MM.1S (cell line): ENCODE measurements at regions not wholly inside any gene's neighbourhood (a gene's known extent, or its start where the extent isn't known, plus 50 kb on each side); places are given as distances from the start of the nearest gene placed in this dataset.
"Not testable (repeated sequence)": the region's sequence is repeated elsewhere in the genome, so short reads cannot be mapped to it uniquely, and the experiment has no call there.

Experiments used
- DNase-seq: peaks from one replicate; pipeline ENCODE4 v3.0.0-alpha.2; 2015
- H2AFZ ChIP-seq: fragments of 300-600 bp; sonication (generic); 2 replicates; pipeline ENCODE4 v1.6.0; 2016; ENCODE audit warnings: antibody characterized with exemption, low read length
- H3F3A ChIP-seq: fragments of 300-600 bp; sonication (generic); 2 replicates; pipeline ENCODE4 v1.6.1; 2016; ENCODE audit warnings: mild to moderate bottlenecking, antibody characterized with exemption, low read length, moderate library complexity, mixed read lengths; ENCODE audit not compliant: insufficient read depth
- H3K27ac ChIP-seq: fragments of 300-600 bp; sonication (generic); 2 replicates; pipeline ENCODE4 v1.5.1; 2016; ENCODE audit warnings: mild to moderate bottlenecking, low read length
- H3K27me3 ChIP-seq: fragments of 300-600 bp; sonication (generic); replicated peaks from 2 replicates; pipeline ENCODE4 v1.6.0; 2016; ENCODE audit warnings: low read length; ENCODE audit not compliant: insufficient read depth
- H3K36me3 ChIP-seq: fragments of 300-600 bp; sonication (generic); replicated peaks from 2 replicates; pipeline ENCODE4 v1.6.1; 2016; ENCODE audit warnings: mild to moderate bottlenecking, low read length, mixed read lengths; ENCODE audit not compliant: insufficient read depth
- H3K4me1 ChIP-seq: fragments of 300-600 bp; sonication (generic); 2 replicates; pipeline ENCODE4 v1.6.1; 2016; ENCODE audit warnings: low read length, mixed read lengths
- H3K4me2 ChIP-seq: fragments of 300-600 bp; sonication (generic); 2 replicates; pipeline ENCODE4 v1.6.0; 2016; ENCODE audit warnings: low read depth, low read length
- H3K4me3 ChIP-seq: fragments of 300-600 bp; sonication (generic); 2 replicates; pipeline ENCODE4 v1.5.1; 2016; ENCODE audit warnings: low read length, mixed read lengths
- H3K79me2 ChIP-seq: fragments of 300-600 bp; sonication (generic); 2 replicates; pipeline ENCODE4 v1.6.1; 2016; ENCODE audit warnings: mixed run types, low read length, mixed read lengths
- H3K9ac ChIP-seq: fragments of 300-600 bp; sonication (generic); 2 replicates; pipeline ENCODE4 v1.6.1; 2016; ENCODE audit warnings: low read length, mixed read lengths
- H3K9me2 ChIP-seq: fragments of 300-600 bp; sonication (generic); replicated peaks from 2 replicates; pipeline ENCODE4 v1.6.1; 2016; ENCODE audit warnings: mild to moderate bottlenecking, low read length, mixed read lengths; ENCODE audit not compliant: insufficient read depth
- H3K9me3 ChIP-seq: fragments of 300-600 bp; sonication (generic); replicated peaks from 2 replicates; pipeline ENCODE4 v1.6.1; 2016; ENCODE audit warnings: mild to moderate bottlenecking, low read length, mixed read lengths; ENCODE audit not compliant: insufficient read depth
- H4K20me1 ChIP-seq: fragments of 300-600 bp; sonication (generic); 2 replicates; pipeline ENCODE4 v1.6.1; 2016; ENCODE audit warnings: mild to moderate bottlenecking, low read length, moderate library complexity, mixed read lengths; ENCODE audit not compliant: insufficient read depth
- EZH2 ChIP-seq: fragments of 300-600 bp; sonication (generic); optimal IDR thresholded peaks from 2 replicates; pipeline ENCODE3; 2017; ENCODE audit warnings: low read depth, mild to moderate bottlenecking, antibody characterized with exemption, low read length, mixed read lengths
- EZH2phosphoT487 ChIP-seq: fragments of 300-600 bp; sonication (generic); IDR thresholded peaks from 2 replicates; pipeline ENCODE4 v1.6.1; 2018; ENCODE audit warnings: antibody characterized with exemption, low read length
- TF ChIP-seq, protein P1 (sequence below): fragments of 300-600 bp; sonication (generic); IDR thresholded peaks from 2 replicates; pipeline ENCODE4 v1.5.1; 2016; ENCODE audit warnings: antibody characterized with exemption, low read length, mixed read lengths

DNA sequence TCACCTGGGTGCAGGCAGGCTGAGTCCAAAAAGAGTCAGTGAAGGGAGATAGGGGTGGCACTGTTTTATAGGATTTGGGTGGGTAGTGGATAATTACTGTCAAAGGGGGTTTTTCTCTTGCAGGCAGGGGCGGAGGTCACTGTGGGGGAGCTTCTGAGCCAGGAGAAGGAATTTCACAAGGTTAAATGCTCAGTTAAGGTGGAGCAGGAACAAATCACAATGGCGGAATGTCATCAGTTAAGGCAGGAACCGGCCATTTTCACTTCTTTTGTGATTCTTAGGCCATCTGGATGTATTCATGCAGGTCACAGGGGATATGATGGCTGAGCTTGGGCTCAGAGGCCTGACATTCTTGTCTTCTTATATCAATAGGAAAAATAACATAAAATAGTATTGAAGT is 69.7 kb upstream of the SIRPG start:
- not testable (repeated sequence) for H4K20me1 ChIP-seq, H3K9me3 ChIP-seq, DNase-seq, H3K9ac ChIP-seq, H3K4me2 ChIP-seq, H3K27ac ChIP-seq, H3K4me3 ChIP-seq, H3K9me2 ChIP-seq, H3K79me2 ChIP-seq, H3K36me3 ChIP-seq, H3F3A ChIP-seq, H2AFZ ChIP-seq
- Histone ChIP-seq H3K4me1 (peaks cover 15% of the 10 kb centered on the region), H3K27me3 (peaks cover 17% of the 10 kb centered on the region)

DNA sequence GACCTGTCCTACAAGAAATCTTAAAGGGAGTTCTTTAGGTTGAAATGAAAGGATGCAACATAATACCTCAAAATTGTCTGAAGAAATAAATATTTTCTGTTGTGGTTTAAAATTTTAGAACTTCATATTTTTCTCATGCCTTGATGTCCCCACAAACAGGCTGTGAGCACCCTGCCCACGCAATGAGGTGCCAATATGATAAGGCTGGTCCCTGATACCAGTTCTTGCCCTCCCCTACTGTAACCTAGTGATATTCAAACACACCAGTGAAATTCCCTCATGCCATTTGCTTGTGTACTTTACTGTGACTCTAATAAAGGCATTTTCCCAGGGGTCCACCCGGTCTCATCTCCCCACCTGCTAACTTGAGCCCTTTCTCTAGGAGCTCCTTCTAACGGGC is 67.3 kb upstream of the SIRPG start:
- Histone ChIP-seq H3K4me1 (peaks cover 22% of the 10 kb centered on the region), H2AFZ (no peak overlapping the region), H3K9ac (no peak overlapping the region), H3F3A (peaks cover 9% of the 10 kb centered on the region), H3K27me3 (peaks cover 17% of the 10 kb centered on the region), H3K9me3 (no peaks in the 10 kb centered on the region), H3K79me2 (no peaks in the 10 kb centered on the region), H3K36me3 (no peaks in the 10 kb centered on the region), H3K4me3 (no peak overlapping the region), H3K9me2 (no peaks in the 10 kb centered on the region), H3K27ac (no peak overlapping the region), H3K4me2 (no peak overlapping the region), H4K20me1 (no peaks in the 10 kb centered on the region)
- DNase-seq, result no peak
- TF ChIP-seq EZH2, result no peak
- TF ChIP-seq, protein P1, sequence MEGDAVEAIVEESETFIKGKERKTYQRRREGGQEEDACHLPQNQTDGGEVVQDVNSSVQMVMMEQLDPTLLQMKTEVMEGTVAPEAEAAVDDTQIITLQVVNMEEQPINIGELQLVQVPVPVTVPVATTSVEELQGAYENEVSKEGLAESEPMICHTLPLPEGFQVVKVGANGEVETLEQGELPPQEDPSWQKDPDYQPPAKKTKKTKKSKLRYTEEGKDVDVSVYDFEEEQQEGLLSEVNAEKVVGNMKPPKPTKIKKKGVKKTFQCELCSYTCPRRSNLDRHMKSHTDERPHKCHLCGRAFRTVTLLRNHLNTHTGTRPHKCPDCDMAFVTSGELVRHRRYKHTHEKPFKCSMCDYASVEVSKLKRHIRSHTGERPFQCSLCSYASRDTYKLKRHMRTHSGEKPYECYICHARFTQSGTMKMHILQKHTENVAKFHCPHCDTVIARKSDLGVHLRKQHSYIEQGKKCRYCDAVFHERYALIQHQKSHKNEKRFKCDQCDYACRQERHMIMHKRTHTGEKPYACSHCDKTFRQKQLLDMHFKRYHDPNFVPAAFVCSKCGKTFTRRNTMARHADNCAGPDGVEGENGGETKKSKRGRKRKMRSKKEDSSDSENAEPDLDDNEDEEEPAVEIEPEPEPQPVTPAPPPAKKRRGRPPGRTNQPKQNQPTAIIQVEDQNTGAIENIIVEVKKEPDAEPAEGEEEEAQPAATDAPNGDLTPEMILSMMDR, result no peak
- TF ChIP-seq EZH2phosphoT487, result no peak

DNA sequence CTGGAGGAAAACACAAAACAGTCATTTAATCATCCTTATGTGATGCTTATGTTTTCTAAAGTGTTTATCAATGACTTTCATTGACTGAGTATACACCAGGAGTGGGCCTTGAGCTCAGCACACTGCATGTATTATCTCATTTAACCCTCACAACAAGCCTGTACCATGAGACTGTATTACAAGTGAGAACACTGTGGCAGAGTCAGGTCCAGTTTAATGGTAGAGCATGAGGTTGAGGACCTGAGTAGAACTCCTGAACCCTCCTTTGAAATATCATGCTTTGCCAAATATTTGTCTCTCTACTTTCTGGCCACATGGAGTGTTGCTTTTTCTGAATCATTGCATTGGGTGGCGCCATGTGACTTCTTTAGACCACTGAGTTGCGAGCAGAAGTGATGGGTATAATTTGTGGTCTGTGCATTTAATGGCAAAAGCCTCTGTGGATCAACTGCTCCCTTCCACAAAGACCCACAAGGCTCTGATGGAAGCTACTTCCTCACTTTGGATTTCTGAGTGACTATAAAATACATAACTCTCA is 65.0 kb upstream of the SIRPG start:
- H3K4me2 ChIP-seq, result peak overlapping the region; percentile 54; the same call in 1 of the 2 replicates
- no peaks in the 10 kb centered on the region for H3K9me2 ChIP-seq

More for the DNA sequence above, 65.0 kb upstream of the SIRPG start:
- Histone ChIP-seq H3K4me1 (peaks cover 22% of the 10 kb centered on the region), H4K20me1 (no peaks in the 10 kb centered on the region), H3K9me3 (no peaks in the 10 kb centered on the region), H3K79me2 (no peaks in the 10 kb centered on the region), H2AFZ (no peak overlapping the region), H3K4me3 (no peak overlapping the region), H3K27me3 (peaks cover 17% of the 10 kb centered on the region), H3K9ac (no peak overlapping the region), H3K36me3 (no peaks in the 10 kb centered on the region), H3K27ac (no peak overlapping the region), H3F3A (peaks cover 9% of the 10 kb centered on the region)
- DNase-seq, result no peak
- TF ChIP-seq EZH2 (no peak), EZH2phosphoT487 (no peak)
- TF ChIP-seq, protein P1, result no peak
